Immature natural killer cell (primary cell): ENCODE measurements at regions not wholly inside any gene's neighbourhood (a gene's known extent, or its start where the extent isn't known, plus 50 kb on each side); places are given as distances from the start of the nearest gene placed in this dataset.
A peak's percentile ranks its signal among the peaks of the same experiment; 100 is the strongest.

ENCODE experiments used
- DNase-seq, 3 donors: peaks; one replicate each; pipeline ENCODE4 v3.0.0; 2022; ENCODE audit warnings: mixed read lengths in 1 of 3
- H3K27ac Mint-ChIP-seq, 6 donors: one replicate each; pipeline ENCODE4 v1.8.0; 2020; ENCODE audit warnings: mixed read lengths in 6 of 6, mild to moderate bottlenecking in 5 of 6, inconsistent platforms in 4 of 6, moderate library complexity in 3 of 6
- H3K27me3 Mint-ChIP-seq, 3 donors: one replicate each; pipeline ENCODE4 v1.8.0; 2020 to 2021; ENCODE audit warnings: low read depth in 3 of 3, mild to moderate bottlenecking in 3 of 3, mixed read lengths in 3 of 3, moderate library complexity in 3 of 3, inconsistent platforms in 1 of 3
- H3K36me3 Mint-ChIP-seq, 3 donors: one replicate each; pipeline ENCODE4 v1.8.0; 2020; ENCODE audit warnings: mixed read lengths in 3 of 3, inconsistent platforms in 2 of 3, mild to moderate bottlenecking in 2 of 3
- H3K4me1 Mint-ChIP-seq, 2 donors: one replicate each; pipeline ENCODE4 v1.8.0; 2020; ENCODE audit warnings: inconsistent platforms in 2 of 2, mild to moderate bottlenecking in 2 of 2, mixed read lengths in 2 of 2, moderate library complexity in 1 of 2
- H3K4me3 Mint-ChIP-seq, 5 donors: one replicate each; pipeline ENCODE4 v1.8.0; 2020; ENCODE audit warnings: mild to moderate bottlenecking in 5 of 5, mixed read lengths in 5 of 5, inconsistent platforms in 3 of 5, moderate library complexity in 3 of 5
- H3K9me3 Mint-ChIP-seq, 6 donors: one replicate each; pipeline ENCODE4 v1.8.0; 2020; ENCODE audit warnings: mild to moderate bottlenecking in 6 of 6, mixed read lengths in 6 of 6, inconsistent platforms in 4 of 6, moderate library complexity in 3 of 6

- Mint-ChIP-seq H3K36me3 (peaks cover 0 to 4% (median 1%) of the 10 kb centered on the region in 3 donors), H3K27ac (peak overlapping the region in 3 of 6 donors; percentile 27 to 78 (median 68)), H3K4me1 (peaks cover 38 to 50% of the 10 kb centered on the region in 2 donors), H3K9me3 (peaks cover 0 to 5% (median 2%) of the 10 kb centered on the region in 6 donors), H3K4me3 (no peak overlapping the region), H3K27me3 (peaks cover under 1 to 9% (median 6%) of the 10 kb centered on the region in 3 donors)
- DNase-seq: no peak
Observed at GRCh38 chr1:116819081-116819480, 64.9 kb downstream of the CD2 start.

GRCh38 chr1:116820369-116820768 is 66.1 kb downstream of the CD2 start:
- H3K36me3 Mint-ChIP-seq: no peaks in the 10 kb centered on the region
- peaks cover 27 to 37% of the 10 kb centered on the region in 2 donors for H3K4me1 Mint-ChIP-seq
- no peak overlapping the region for H3K4me3 Mint-ChIP-seq
- H3K27me3 Mint-ChIP-seq: peaks cover 3 to 9% (median 6%) of the 10 kb centered on the region in 3 donors
- no peak for DNase-seq
- no peaks in the 10 kb centered on the region for H3K9me3 Mint-ChIP-seq
- H3K27ac Mint-ChIP-seq: no peak overlapping the region

- Mint-ChIP-seq H3K36me3 (no peaks in the 10 kb centered on the region), H3K27me3 (peaks cover 0 to 3% (median 3%) of the 10 kb centered on the region in 3 donors), H3K9me3 (no peaks in the 10 kb centered on the region), H3K4me3 (no peak overlapping the region), H3K27ac (no peak overlapping the region), H3K4me1 (peaks cover 23 to 29% of the 10 kb centered on the region in 2 donors)
- no peak for DNase-seq
Observed at GRCh38 chr1:116821763-116822162, 67.5 kb downstream of the CD2 start.

GRCh38 chr1:116824631-116825206 is 70.5 kb downstream of the CD2 start:
- H3K27ac Mint-ChIP-seq: peak overlapping the region in 1 of 6 donors; percentile 5
- DNase-seq: no peak
- H3K27me3 Mint-ChIP-seq: peaks cover 0 to 3% (median 2%) of the 10 kb centered on the region in 3 donors
- peaks cover 11 to 14% of the 10 kb centered on the region in 2 donors for H3K4me1 Mint-ChIP-seq
- H3K9me3 Mint-ChIP-seq: no peaks in the 10 kb centered on the region
- H3K36me3 Mint-ChIP-seq: peaks cover 0 to 4% (median 0%) of the 10 kb centered on the region in 3 donors
- no peak overlapping the region for H3K4me3 Mint-ChIP-seq

GRCh38 chr1:116825207-116825719 is 71.0 kb downstream of the CD2 start:
- Mint-ChIP-seq H3K36me3 (peaks cover 0 to 4% (median 0%) of the 10 kb centered on the region in 3 donors), H3K4me3 (no peak overlapping the region), H3K9me3 (no peaks in the 10 kb centered on the region), H3K27ac (peak overlapping the region in 1 of 6 donors; percentile 5), H3K4me1 (peaks cover 11 to 14% of the 10 kb centered on the region in 2 donors), H3K27me3 (peaks cover 0 to 3% (median 2%) of the 10 kb centered on the region in 3 donors)
- DNase-seq: no peak

- Mint-ChIP-seq H3K27ac (no peak overlapping the region), H3K4me1 (peaks cover 11 to 14% of the 10 kb centered on the region in 2 donors), H3K36me3 (peaks cover 0 to 4% (median 0%) of the 10 kb centered on the region in 3 donors), H3K4me3 (no peak overlapping the region), H3K27me3 (peaks cover 0 to 3% (median 2%) of the 10 kb centered on the region in 3 donors), H3K9me3 (no peaks in the 10 kb centered on the region)
- no peak for DNase-seq
Observed at GRCh38 chr1:116825720-116826438, 71.6 kb downstream of the CD2 start.

- peaks cover 11 to 14% of the 10 kb centered on the region in 2 donors for H3K4me1 Mint-ChIP-seq
- H3K27me3 Mint-ChIP-seq: peaks cover 1 to 3% (median 2%) of the 10 kb centered on the region in 3 donors
- no peak overlapping the region for H3K4me3 Mint-ChIP-seq
- DNase-seq: no peak
- peaks cover 0 to 4% (median 0%) of the 10 kb centered on the region in 3 donors for H3K36me3 Mint-ChIP-seq
- no peaks in the 10 kb centered on the region for H3K9me3 Mint-ChIP-seq
- H3K27ac Mint-ChIP-seq: peak overlapping the region in 4 of 6 donors; percentile 16 to 63 (median 27)
Observed at GRCh38 chr1:116826818-116827606, 72.8 kb downstream of the CD2 start.

- Mint-ChIP-seq H3K9me3 (no peaks in the 10 kb centered on the region), H3K4me3 (no peak overlapping the region), H3K27ac (peak overlapping the region in 3 of 6 donors; percentile 16 to 63 (median 34)), H3K36me3 (peaks cover 0 to 4% (median 0%) of the 10 kb centered on the region in 3 donors), H3K27me3 (peaks cover 1 to 3% (median 2%) of the 10 kb centered on the region in 3 donors), H3K4me1 (peaks cover 11 to 14% of the 10 kb centered on the region in 2 donors)
- no peak for DNase-seq
Observed at GRCh38 chr1:116827607-116828105, 73.4 kb downstream of the CD2 start.

GRCh38 chr1:116832308-116832931 is 77.3 kb upstream of the PTGFRN start:
- no peak overlapping the region for H3K4me3 Mint-ChIP-seq
- peaks cover 0 to 5% (median 2%) of the 10 kb centered on the region in 3 donors for H3K36me3 Mint-ChIP-seq
- H3K9me3 Mint-ChIP-seq: peaks cover 0 to 5% (median 2%) of the 10 kb centered on the region in 6 donors
- no peak overlapping the region for H3K27ac Mint-ChIP-seq
- DNase-seq: no peak
- H3K27me3 Mint-ChIP-seq: peaks cover 0 to 1% (median 1%) of the 10 kb centered on the region in 3 donors
- peaks cover 2 to 3% of the 10 kb centered on the region in 2 donors for H3K4me1 Mint-ChIP-seq

GRCh38 chr1:116832932-116833578 is 76.7 kb upstream of the PTGFRN start:
- Mint-ChIP-seq H3K27me3 (peaks cover 0 to 1% (median 1%) of the 10 kb centered on the region in 3 donors), H3K4me1 (peaks cover 0 to 3% of the 10 kb centered on the region in 2 donors), H3K4me3 (no peak overlapping the region), H3K9me3 (peaks cover 0 to 5% (median 2%) of the 10 kb centered on the region in 6 donors), H3K36me3 (peaks cover 0 to 5% (median 0%) of the 10 kb centered on the region in 3 donors), H3K27ac (peak overlapping the region in 1 of 6 donors; percentile 29)
- DNase-seq: no peak

GRCh38 chr1:116833718-116834117 is 76.0 kb upstream of the PTGFRN start:
- DNase-seq: no peak
- H3K27me3 Mint-ChIP-seq: peaks cover 0 to 1% (median 1%) of the 10 kb centered on the region in 3 donors
- no peak overlapping the region for H3K27ac Mint-ChIP-seq

GRCh38 chr1:116834595-116834994 is 75.1 kb upstream of the PTGFRN start:
- Mint-ChIP-seq H3K27ac (no peak overlapping the region), H3K27me3 (peaks cover 0 to 1% (median 1%) of the 10 kb centered on the region in 3 donors), H3K4me1 (peaks cover 0 to 3% of the 10 kb centered on the region in 2 donors), H3K36me3 (peaks cover 0 to 5% (median 4%) of the 10 kb centered on the region in 3 donors), H3K4me3 (no peak overlapping the region), H3K9me3 (peaks cover 0 to 5% (median 2%) of the 10 kb centered on the region in 6 donors)
- no peak for DNase-seq

More at GRCh38 chr1:116833718-116834117, 76.0 kb upstream of the PTGFRN start:
- H3K9me3 Mint-ChIP-seq: peaks cover 0 to 5% (median 2%) of the 10 kb centered on the region in 6 donors
- H3K4me1 Mint-ChIP-seq: peaks cover 0 to 3% of the 10 kb centered on the region in 2 donors
- H3K36me3 Mint-ChIP-seq: peaks cover 0 to 5% (median under 1%) of the 10 kb centered on the region in 3 donors
- no peak overlapping the region for H3K4me3 Mint-ChIP-seq
